HL-60 (cell line): ENCODE measurements at regions not wholly inside any gene's neighbourhood (a gene's known extent, or its start where the extent isn't known, plus 50 kb on each side); places are given as distances from the start of the nearest gene placed in this dataset.

Experiments
- DNase-seq, 2 experiments: peaks; one replicate each; pipeline ENCODE4 v3.0.0-alpha.2; 2010 to 2020; ENCODE audit warnings: low read depth in 1 of 2, low spot score in 1 of 2
- H3K27ac ChIP-seq: fragments of 250-450 bp; sonication (Bioruptor Pico); replicated peaks from 2 replicates; pipeline ENCODE4 v1.5.1; 2020; ENCODE audit warnings: mild to moderate bottlenecking, moderate library complexity
- H3K27me3 ChIP-seq: fragments of 250-450 bp; sonication (Bioruptor Pico); 2 replicates; pipeline ENCODE4 v1.5.1; 2021; ENCODE audit warnings: mild to moderate bottlenecking, moderate library complexity; ENCODE audit not compliant: insufficient read depth, poor library complexity, severe bottlenecking
- H3K4me3 ChIP-seq: replicated peaks from 2 replicates; pipeline ENCODE4 v1.5.1; 2011; ENCODE audit warnings: mild to moderate bottlenecking, control low read depth, low read length; ENCODE audit not compliant: insufficient read depth
- GABPA ChIP-seq: IDR thresholded peaks from 2 replicates; pipeline ENCODE4 v1.6.1; 2012; ENCODE audit warnings: low read depth
- POLR2AphosphoS5 ChIP-seq: IDR thresholded peaks from 2 replicates; pipeline ENCODE4 v1.6.1; 2012; ENCODE audit warnings: low read depth
- SPI1 ChIP-seq: IDR thresholded peaks from 2 replicates; pipeline ENCODE4 v1.6.1; 2012; ENCODE audit warnings: low read depth, mild to moderate bottlenecking, borderline replicate concordance
- TF ChIP-seq, protein P1 (sequence below): IDR thresholded peaks from one replicate; pipeline ENCODE4 v1.5.1; 2011; ENCODE audit warnings: low read length, control low read depth, inconsistent platforms; ENCODE audit not compliant: insufficient read depth
- TF ChIP-seq, protein P2 (sequence below): IDR thresholded peaks from 2 replicates; pipeline ENCODE4 v1.6.1; 2012; ENCODE audit warnings: low read depth; ENCODE audit not compliant: insufficient replicate concordance

DNA sequence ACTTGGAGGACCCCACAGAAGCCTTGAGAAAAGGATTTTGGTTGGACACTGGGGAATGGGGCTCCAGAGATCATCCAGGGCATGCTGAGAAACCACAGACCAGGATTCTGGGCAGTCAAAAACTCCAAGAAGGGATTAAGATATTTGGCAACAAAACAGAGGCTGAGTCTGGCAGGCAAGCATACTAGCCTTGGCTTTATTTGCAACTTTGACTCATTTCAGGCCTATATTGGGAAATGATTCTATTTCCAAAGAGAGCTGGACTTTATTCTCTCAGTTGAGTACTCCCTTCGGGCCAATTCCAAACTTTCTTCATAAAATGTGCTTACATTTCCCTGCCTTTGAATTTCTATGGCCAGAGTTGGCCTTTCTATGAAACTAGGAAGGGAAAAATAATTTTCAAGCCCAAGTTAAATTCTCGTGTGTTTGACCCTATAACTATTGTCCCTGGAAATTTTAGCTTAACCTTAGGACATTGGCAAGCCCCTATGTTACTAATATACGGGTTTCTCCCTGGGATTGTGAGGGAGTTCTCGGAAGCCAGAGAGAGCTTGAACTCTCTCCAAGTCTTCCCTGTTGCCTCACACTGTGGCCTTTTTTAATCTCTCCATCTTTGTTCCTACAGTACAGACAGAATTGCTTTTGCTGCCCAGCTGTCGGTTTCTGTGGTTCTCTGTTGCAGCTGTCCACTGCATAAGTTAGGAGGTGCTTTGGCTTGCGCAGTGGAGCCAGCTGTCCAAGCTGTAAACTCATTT is 112.6 kb upstream of the FAM9A start:
- TF ChIP-seq SPI1 (no peak), POLR2AphosphoS5 (no peak), GABPA (no peak)
- TF ChIP-seq, protein P1, sequence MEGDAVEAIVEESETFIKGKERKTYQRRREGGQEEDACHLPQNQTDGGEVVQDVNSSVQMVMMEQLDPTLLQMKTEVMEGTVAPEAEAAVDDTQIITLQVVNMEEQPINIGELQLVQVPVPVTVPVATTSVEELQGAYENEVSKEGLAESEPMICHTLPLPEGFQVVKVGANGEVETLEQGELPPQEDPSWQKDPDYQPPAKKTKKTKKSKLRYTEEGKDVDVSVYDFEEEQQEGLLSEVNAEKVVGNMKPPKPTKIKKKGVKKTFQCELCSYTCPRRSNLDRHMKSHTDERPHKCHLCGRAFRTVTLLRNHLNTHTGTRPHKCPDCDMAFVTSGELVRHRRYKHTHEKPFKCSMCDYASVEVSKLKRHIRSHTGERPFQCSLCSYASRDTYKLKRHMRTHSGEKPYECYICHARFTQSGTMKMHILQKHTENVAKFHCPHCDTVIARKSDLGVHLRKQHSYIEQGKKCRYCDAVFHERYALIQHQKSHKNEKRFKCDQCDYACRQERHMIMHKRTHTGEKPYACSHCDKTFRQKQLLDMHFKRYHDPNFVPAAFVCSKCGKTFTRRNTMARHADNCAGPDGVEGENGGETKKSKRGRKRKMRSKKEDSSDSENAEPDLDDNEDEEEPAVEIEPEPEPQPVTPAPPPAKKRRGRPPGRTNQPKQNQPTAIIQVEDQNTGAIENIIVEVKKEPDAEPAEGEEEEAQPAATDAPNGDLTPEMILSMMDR, result no peak
- TF ChIP-seq, protein P2, sequence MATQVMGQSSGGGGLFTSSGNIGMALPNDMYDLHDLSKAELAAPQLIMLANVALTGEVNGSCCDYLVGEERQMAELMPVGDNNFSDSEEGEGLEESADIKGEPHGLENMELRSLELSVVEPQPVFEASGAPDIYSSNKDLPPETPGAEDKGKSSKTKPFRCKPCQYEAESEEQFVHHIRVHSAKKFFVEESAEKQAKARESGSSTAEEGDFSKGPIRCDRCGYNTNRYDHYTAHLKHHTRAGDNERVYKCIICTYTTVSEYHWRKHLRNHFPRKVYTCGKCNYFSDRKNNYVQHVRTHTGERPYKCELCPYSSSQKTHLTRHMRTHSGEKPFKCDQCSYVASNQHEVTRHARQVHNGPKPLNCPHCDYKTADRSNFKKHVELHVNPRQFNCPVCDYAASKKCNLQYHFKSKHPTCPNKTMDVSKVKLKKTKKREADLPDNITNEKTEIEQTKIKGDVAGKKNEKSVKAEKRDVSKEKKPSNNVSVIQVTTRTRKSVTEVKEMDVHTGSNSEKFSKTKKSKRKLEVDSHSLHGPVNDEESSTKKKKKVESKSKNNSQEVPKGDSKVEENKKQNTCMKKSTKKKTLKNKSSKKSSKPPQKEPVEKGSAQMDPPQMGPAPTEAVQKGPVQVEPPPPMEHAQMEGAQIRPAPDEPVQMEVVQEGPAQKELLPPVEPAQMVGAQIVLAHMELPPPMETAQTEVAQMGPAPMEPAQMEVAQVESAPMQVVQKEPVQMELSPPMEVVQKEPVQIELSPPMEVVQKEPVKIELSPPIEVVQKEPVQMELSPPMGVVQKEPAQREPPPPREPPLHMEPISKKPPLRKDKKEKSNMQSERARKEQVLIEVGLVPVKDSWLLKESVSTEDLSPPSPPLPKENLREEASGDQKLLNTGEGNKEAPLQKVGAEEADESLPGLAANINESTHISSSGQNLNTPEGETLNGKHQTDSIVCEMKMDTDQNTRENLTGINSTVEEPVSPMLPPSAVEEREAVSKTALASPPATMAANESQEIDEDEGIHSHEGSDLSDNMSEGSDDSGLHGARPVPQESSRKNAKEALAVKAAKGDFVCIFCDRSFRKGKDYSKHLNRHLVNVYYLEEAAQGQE, result no peak
- no peak overlapping the region for H3K4me3 ChIP-seq
- no peaks in the 10 kb centered on the region for H3K27me3 ChIP-seq
- no peak for DNase-seq
- no peak overlapping the region for H3K27ac ChIP-seq

DNA sequence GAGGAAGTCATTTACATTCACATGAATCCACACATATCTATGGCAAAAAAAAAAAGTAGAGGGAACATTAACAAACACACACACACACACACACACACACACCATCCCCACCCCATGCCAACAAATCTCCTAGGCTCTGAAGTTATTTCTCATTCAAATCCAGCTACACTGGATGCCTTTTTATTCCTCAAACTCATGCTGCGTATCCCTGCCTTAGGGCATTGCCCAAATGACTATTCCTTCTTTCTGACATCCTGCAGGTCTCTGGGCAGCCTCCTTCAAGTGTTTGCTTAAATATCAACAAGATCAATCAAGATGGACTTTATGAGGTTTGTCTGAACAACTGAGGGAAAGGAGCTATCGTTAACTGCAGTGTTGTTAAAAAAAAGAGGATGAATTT is 106.5 kb upstream of the FAM9A start:
- TF ChIP-seq, protein P2, result no peak
- no peak for TF ChIP-seq POLR2AphosphoS5
- TF ChIP-seq, protein P1, result no peak
- TF ChIP-seq SPI1, result no peak
- no peak for TF ChIP-seq GABPA
- no peak for DNase-seq

DNA sequence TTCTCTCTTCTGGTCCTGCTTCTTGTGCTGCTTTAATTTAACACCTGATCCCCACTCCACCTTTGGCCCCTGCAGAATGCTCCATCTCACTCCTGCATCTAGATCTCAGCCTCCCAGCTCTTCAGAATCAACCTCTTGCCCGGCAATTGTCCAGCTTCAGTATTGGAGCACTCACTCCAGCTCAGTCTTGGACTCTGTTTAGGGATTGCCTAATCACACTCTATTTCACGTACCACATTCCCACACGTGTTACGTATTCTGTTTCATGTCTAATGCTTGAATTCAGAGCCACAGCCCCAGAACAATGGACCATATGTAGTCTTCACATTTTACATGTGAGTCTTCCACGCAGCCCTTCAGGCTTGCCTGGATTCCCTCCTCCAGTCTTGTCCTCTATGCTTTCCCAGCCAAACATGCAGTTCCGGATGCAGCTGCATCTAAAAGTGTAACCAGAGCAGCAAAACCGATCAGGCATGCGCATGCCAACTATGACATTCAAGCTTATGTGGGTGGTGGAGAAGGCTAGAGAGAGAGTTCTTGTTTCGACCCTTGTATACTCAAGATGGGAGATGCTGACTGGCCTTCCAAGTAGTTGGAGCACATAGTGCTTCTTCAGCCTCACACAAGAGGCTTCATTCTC is 105.2 kb upstream of the FAM9A start:
- H3K27ac ChIP-seq, result no peak overlapping the region
- H3K4me3 ChIP-seq, result no peak overlapping the region
- no peak for DNase-seq
- TF ChIP-seq, protein P1, result no peak
- no peak for TF ChIP-seq SPI1
- no peak for TF ChIP-seq POLR2AphosphoS5
- TF ChIP-seq, protein P2, result no peak
- no peak for TF ChIP-seq GABPA
- no peaks in the 10 kb centered on the region for H3K27me3 ChIP-seq

More for the DNA sequence above, 106.5 kb upstream of the FAM9A start:
- Histone ChIP-seq H3K4me3 (no peak overlapping the region), H3K27ac (no peak overlapping the region), H3K27me3 (no peaks in the 10 kb centered on the region)
